OCI-LY7 (cell line): ENCODE measurements at regions not wholly inside any gene's neighbourhood (a gene's known extent, or its start where the extent isn't known, plus 50 kb on each side); places are given as distances from the start of the nearest gene placed in this dataset.

Experiments
- BruUV-seq: library from RNA; stranded (reverse); fragments of 400-500 nt; replicated peaks from 2 replicates; lab custom pipeline; 2021; lab: Mats Ljungman, UMichigan
- CTCF ChIA-PET: fragments of 300-600 bp; sonication (Branson Sonifier 250); formaldehyde crosslinking; loops from one replicate; lab custom pipeline; 2022; ENCODE audit warnings: antibody characterized with exemption; ENCODE audit not compliant: unreplicated experiment; lab: Charles Lee
- POLR2A ChIA-PET: fragments of 300-600 bp; sonication (Branson Sonifier 250); formaldehyde crosslinking; loops from one replicate; lab custom pipeline; 2022; ENCODE audit warnings: antibody characterized with exemption; lab: Charles Lee
- DNase-seq: peaks from one replicate; pipeline ENCODE4 v3.0.0-alpha.2; 2015; ENCODE audit warnings: low spot score
- H2AFZ ChIP-seq: fragments of 200-600 bp; sonication (generic), shearing (Covaris generic); 2 replicates; pipeline ENCODE4 v1.6.1; 2014; ENCODE audit warnings: mild to moderate bottlenecking, antibody characterized with exemption, low read length, moderate library complexity
- H3K27ac ChIP-seq: fragments of 200-600 bp; sonication (generic); 2 replicates; pipeline ENCODE4 v1.5.1; 2014; ENCODE audit warnings: mixed run types, low read depth, mild to moderate bottlenecking, moderate library complexity, low read length, inconsistent platforms; ENCODE audit not compliant: poor library complexity, severe bottlenecking
- H3K36me3 ChIP-seq: fragments of 200-600 bp; sonication (generic); 2 replicates; pipeline ENCODE4 v1.6.1; 2014; ENCODE audit warnings: mild to moderate bottlenecking, antibody characterized with exemption, low read length, moderate library complexity, mixed read lengths; ENCODE audit not compliant: insufficient read depth
- H3K4me1 ChIP-seq: fragments of 200-600 bp; sonication (generic); 2 replicates; pipeline ENCODE4 v1.5.1; 2014; ENCODE audit warnings: mild to moderate bottlenecking, low read length; ENCODE audit not compliant: insufficient read depth, poor library complexity, severe bottlenecking
- H3K4me2 ChIP-seq: fragments of 200-600 bp; sonication (generic); 2 replicates; pipeline ENCODE4 v1.6.1; 2014; ENCODE audit warnings: mild to moderate bottlenecking, low read length
- H3K4me3 ChIP-seq: fragments of 200-600 bp; sonication (generic); 2 replicates; pipeline ENCODE4 v1.5.1; 2014; ENCODE audit warnings: mild to moderate bottlenecking, low read depth, low read length; ENCODE audit not compliant: poor library complexity, severe bottlenecking
- H3K79me2 ChIP-seq: fragments of 200-600 bp; sonication (generic); 2 replicates; pipeline ENCODE4 v1.6.1; 2016; ENCODE audit warnings: low read depth, mild to moderate bottlenecking, low read length, moderate library complexity, mixed read lengths; ENCODE audit not compliant: insufficient read depth
- H3K9me2 ChIP-seq: fragments of 200-600 bp; sonication (generic); 2 replicates; pipeline ENCODE4 v1.6.1; 2016; ENCODE audit warnings: mild to moderate bottlenecking, low read length, mixed read lengths; ENCODE audit not compliant: insufficient read depth
- H3K9me3 ChIP-seq: fragments of 200-600 bp; sonication (generic); 2 replicates; pipeline ENCODE4 v1.6.1; 2014; ENCODE audit warnings: mild to moderate bottlenecking, mixed run types, low read length, mixed read lengths
- H4K20me1 ChIP-seq: fragments of 200-600 bp; sonication (generic); 2 replicates; pipeline ENCODE4 v1.6.1; 2014; ENCODE audit warnings: mild to moderate bottlenecking, antibody characterized with exemption, low read length, moderate library complexity, mixed read lengths; ENCODE audit not compliant: insufficient read depth
- EZH2phosphoT487 ChIP-seq: fragments of 200-600 bp; sonication (generic); IDR thresholded peaks from 2 replicates; pipeline ENCODE4 v1.6.1; 2018; ENCODE audit warnings: low read depth, borderline replicate concordance, mild to moderate bottlenecking, mixed run types, antibody characterized with exemption, low read length, moderate library complexity, mixed read lengths
- intact Hi-C: fragments of 100-400 bp; cut with micrococcal nuclease; formaldehyde crosslinking; loops from one replicate; pipeline ENCODE4 v1.10.0; 2022; ENCODE audit not compliant: unreplicated experiment
- TF ChIP-seq, protein P1 (sequence below): fragments of 200-600 bp; sonication (generic); conservative IDR thresholded peaks from 2 replicates; pipeline ENCODE4 v1.5.1; 2014; ENCODE audit warnings: mild to moderate bottlenecking, antibody characterized with exemption, low read length, moderate library complexity, mixed read lengths

DNA sequence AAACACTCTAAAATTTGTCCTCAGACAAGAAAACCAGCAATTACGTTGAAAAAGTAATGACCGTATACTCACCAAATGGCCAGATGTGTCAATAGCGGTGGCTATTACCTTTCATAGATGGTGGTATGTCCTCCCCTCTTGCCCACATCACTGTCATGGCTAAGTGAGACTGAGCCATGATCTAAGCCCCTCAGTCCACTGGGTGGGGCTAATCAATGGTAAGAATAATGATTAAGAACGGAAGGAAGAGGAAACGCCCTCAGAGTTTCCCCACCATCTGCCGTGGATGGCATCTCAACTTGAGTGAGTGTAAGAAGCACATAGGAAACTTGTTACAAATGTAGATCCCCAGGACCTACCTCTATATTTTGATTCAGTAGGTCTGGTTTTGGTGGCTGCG is 65.8 kb upstream of the EFEMP1 start:
- H4K20me1 ChIP-seq: no peaks in the 10 kb centered on the region
- no peak overlapping the region for H2AFZ ChIP-seq
- DNase-seq: no peak
- no peak overlapping the region for H3K4me2 ChIP-seq
- CTCF ChIA-PET: no interaction called here
- POLR2A ChIA-PET: no interaction called here
- no peaks in the 10 kb centered on the region for H3K79me2 ChIP-seq
- intact Hi-C loops: no loop called here
- peaks cover 13% of the 10 kb centered on the region for H3K4me1 ChIP-seq
- no peak overlapping the region for H3K4me3 ChIP-seq
- H3K36me3 ChIP-seq: no peaks in the 10 kb centered on the region
- TF ChIP-seq, protein P1, sequence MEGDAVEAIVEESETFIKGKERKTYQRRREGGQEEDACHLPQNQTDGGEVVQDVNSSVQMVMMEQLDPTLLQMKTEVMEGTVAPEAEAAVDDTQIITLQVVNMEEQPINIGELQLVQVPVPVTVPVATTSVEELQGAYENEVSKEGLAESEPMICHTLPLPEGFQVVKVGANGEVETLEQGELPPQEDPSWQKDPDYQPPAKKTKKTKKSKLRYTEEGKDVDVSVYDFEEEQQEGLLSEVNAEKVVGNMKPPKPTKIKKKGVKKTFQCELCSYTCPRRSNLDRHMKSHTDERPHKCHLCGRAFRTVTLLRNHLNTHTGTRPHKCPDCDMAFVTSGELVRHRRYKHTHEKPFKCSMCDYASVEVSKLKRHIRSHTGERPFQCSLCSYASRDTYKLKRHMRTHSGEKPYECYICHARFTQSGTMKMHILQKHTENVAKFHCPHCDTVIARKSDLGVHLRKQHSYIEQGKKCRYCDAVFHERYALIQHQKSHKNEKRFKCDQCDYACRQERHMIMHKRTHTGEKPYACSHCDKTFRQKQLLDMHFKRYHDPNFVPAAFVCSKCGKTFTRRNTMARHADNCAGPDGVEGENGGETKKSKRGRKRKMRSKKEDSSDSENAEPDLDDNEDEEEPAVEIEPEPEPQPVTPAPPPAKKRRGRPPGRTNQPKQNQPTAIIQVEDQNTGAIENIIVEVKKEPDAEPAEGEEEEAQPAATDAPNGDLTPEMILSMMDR: no peak
- no peak for TF ChIP-seq EZH2phosphoT487
- no peak overlapping the region for H3K27ac ChIP-seq
- BruUV-seq: no TSS peak
- H3K9me3 ChIP-seq: no peaks in the 10 kb centered on the region
- no peaks in the 10 kb centered on the region for H3K9me2 ChIP-seq

- H3K4me1 ChIP-seq: no peaks in the 10 kb centered on the region
- H3K9me2 ChIP-seq: no peaks in the 10 kb centered on the region
- H4K20me1 ChIP-seq: no peaks in the 10 kb centered on the region
- DNase-seq: no peak
- H2AFZ ChIP-seq: no peak overlapping the region
- no peaks in the 10 kb centered on the region for H3K79me2 ChIP-seq
- intact Hi-C loops: no loop called here
- ChIA-PET POLR2A (no interaction called here), CTCF (no interaction called here)
- no peak overlapping the region for H3K4me2 ChIP-seq
- no peaks in the 10 kb centered on the region for H3K9me3 ChIP-seq
- BruUV-seq: no TSS peak
- H3K4me3 ChIP-seq: no peak overlapping the region
- TF ChIP-seq, protein P1: no peak
- no peak for TF ChIP-seq EZH2phosphoT487
- H3K36me3 ChIP-seq: no peaks in the 10 kb centered on the region
- H3K27ac ChIP-seq: no peak overlapping the region
Observed at GRCh38 chr2:55992455-55992854, 68.9 kb upstream of the EFEMP1 start.

- Histone ChIP-seq H3K9me2 (no peaks in the 10 kb centered on the region), H3K36me3 (no peaks in the 10 kb centered on the region), H3K27ac (no peak overlapping the region), H3K4me2 (no peak overlapping the region), H4K20me1 (no peaks in the 10 kb centered on the region), H3K4me3 (no peak overlapping the region), H3K79me2 (no peaks in the 10 kb centered on the region), H2AFZ (no peak overlapping the region), H3K4me1 (no peaks in the 10 kb centered on the region), H3K9me3 (no peaks in the 10 kb centered on the region)
- ChIA-PET POLR2A (no interaction called here), CTCF (no interaction called here)
- TF ChIP-seq, protein P1: no peak
- no peak for TF ChIP-seq EZH2phosphoT487
- intact Hi-C loops: no loop called here
- DNase-seq: no peak
- BruUV-seq: no TSS peak
Observed at GRCh38 chr2:55993685-55994084, 70.1 kb upstream of the EFEMP1 start.
